ENCODE measurements at regions not wholly inside any gene's neighbourhood (a gene's known extent, or its start where the extent isn't known, plus 50 kb on each side); places are given as distances from the start of the nearest gene placed in this dataset.
"Not testable (repeated sequence)": the region's sequence is repeated elsewhere in the genome, so short reads cannot be mapped to it uniquely, and the experiment has no call there.

- no peak for DNase-seq (ENCODE audit: extremely low read depth in 1 of 2, low read depth in 1 of 2)
Observed at GRCh38 chr1:96865731-96866685, 144.4 kb downstream of the PTBP2 start.

GRCh38 chr1:96872757-96873156 is 151.2 kb downstream of the PTBP2 start:
- no peak for DNase-seq (ENCODE audit: extremely low read depth in 1 of 2, low read depth in 1 of 2)

DNA sequence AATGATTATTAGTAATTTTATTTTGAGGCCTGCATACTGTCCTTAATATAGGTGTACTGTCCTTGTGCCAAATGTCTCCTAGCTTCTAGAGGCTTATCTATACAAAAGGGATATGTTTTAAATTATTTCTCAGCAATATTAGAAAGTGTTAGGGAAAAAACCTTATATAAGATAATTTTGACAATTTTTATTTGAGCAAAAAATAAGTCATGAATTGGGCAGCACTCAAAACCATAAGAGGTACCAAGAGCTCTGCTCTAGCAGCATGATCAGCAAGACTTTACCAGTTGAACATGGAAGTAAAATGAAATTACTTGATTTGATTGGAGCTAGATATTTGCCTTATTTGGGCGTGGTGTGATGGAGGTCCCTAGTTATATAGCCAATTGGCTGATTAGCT is 157.1 kb downstream of the PTBP2 start:
- DNase-seq (ENCODE audit: extremely low read depth in 1 of 2, low read depth in 1 of 2) = no peak

- DNase-seq (ENCODE audit: extremely low read depth in 1 of 2, low read depth in 1 of 2) = no peak
Observed at GRCh38 chr1:96880626-96881025, 159.0 kb downstream of the PTBP2 start.

DNA sequence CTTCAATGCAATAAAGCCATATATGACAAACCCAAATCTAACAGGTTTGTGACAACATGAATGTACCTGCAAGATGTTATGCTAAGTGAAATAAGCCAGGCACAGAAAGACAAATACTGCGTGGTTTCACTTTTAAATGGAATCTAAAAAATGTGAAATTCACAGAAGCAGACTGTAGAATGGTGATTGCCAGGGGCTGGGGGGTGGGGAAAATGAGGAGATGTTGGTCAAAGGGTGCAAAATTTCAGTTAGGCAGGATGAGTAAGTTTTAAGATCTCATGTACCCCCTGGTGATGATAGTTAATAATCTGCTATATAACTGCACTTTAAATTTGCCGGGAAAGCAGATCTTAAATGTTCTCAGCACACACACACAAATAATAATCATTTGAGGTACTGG is 160.5 kb downstream of the PTBP2 start:
- no peak for DNase-seq (ENCODE audit: extremely low read depth in 1 of 2, low read depth in 1 of 2)

DNA sequence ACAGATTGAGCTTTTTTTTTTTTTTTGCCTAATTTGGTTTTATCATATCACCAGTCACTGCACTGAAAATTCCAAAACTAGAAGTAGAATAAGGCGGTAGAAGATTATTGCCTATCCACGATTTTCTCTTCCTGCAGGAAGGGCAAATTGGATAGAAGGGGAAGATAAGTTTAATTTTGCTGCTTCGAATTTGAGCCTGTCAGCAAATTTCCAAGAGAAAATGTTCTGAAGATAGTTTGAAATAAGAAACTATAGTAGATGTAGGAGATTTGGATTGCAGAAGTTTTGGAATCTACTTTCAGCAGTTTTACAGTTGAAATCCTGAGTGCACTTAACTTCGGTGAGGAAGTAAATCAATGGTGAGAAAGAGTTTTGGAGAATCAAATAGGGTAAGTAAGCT is 164.9 kb downstream of the PTBP2 start:
- DNase-seq (ENCODE audit: extremely low read depth in 1 of 2, low read depth in 1 of 2) = no peak

DNA sequence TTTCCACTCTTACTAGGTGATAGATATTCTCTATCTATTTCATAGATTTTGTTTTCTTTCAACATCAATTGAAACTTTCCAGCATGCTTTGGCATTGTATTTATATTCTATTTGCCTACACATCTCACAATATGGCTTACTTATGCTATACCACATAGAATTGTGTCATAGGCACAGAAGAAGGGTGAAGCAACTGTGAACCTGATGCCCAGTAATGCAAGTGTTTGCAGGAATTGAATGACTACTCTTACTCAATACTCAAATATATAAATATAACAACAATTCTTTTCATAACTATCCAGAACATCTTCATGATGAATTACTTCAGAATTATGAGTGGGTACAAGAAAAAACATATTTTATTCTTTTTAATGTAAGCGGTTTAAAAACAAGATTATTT is 165.9 kb downstream of the PTBP2 start:
- DNase-seq (ENCODE audit: extremely low read depth in 1 of 2, low read depth in 1 of 2) = no peak

DNA sequence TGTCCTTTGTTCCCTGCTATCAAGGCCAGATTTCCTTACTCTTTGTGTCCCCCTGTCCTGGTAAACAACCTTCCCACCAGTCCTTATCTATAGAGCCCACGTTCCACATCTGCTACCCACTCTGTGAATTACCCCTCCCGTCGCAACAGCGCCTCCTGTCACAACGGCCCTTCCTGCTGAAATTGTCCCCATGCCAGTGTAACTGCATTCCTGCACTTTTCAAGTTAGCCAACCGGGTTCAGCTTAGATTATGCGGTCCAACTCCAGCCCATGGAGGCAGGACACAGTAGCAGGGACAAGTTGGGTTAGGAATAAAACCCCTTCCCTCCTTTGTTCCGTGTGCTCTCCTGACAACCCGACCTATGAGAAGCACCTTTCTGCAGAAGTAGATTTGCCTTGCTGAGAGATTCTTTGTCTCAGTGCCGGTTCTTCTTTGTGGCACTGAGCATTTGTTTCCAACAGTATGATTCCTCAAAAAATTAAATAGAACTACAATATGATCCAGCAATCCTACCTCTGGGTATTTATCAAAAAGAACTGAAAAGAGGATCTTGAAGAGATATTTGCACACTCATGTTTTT is 180.3 kb downstream of the PTBP2 start:
- DNase-seq (ENCODE audit: extremely low read depth in 1 of 2, low read depth in 1 of 2) = no peak

DNA sequence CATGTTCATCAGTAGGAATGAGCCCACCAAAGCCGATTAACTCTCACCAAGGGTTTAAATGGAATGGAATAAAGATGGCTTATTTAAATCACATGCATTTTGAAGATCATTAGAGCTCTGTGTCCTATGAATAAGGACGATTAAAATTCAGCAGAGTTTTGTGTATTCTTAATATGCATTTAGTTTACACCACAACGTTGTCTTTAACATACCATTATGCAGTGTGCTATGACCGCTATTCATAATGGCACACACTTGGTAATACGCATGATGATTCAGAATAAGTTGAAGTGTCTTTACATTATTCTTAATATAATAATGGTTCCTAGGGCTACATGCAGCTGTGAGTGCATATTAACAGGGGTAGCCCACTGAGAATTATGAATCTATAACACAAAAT is 190.7 kb downstream of the PTBP2 start:
- DNase-seq (ENCODE audit: extremely low read depth in 1 of 2, low read depth in 1 of 2) = no peak

DNA sequence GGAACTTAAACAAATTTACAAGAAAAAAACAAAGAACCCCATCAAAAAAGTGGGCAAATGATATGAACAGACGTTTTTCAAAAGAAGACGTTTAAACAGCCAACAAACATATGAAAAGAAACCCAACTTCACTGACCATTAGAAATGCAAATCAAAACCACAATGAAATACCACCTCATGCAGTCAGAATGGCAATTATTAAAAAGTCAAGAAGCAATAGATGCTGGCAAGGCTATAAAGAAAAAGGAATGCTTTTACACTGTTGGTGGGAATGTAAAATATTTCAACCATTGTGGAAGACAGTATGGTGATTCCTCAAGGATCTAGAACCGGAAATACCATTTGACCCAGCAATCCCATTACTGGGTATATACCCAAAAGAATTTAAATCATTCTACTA is 194.1 kb downstream of the PTBP2 start:
- DNase-seq (ENCODE audit: extremely low read depth in 1 of 2, low read depth in 1 of 2) = not testable (repeated sequence)

- no peak for DNase-seq (ENCODE audit: extremely low read depth in 1 of 2, low read depth in 1 of 2)
Observed at GRCh38 chr1:96918406-96918805, 196.8 kb downstream of the PTBP2 start.

DNA sequence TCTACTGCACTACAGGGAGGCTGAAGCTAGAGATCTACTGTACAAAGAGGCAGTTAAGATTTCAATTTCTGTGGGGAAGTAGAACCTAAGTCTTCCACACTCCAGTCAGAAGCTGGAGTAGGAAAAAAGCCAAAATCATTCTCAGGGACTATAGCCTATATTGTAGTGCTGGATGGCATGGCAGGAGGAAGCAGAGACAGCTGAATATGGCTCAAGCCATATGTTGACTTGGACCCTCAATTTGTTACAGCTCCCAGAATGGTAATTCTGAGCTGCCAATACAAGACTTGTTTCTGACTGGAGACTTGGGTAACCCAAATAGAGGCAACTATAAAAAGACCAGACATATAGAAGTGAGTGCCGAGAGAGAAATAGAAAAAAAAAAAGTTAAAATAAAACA is 200.6 kb downstream of the PTBP2 start:
- no peak for DNase-seq (ENCODE audit: extremely low read depth in 1 of 2, low read depth in 1 of 2)

GRCh38 chr1:96923753-96924152 is 202.2 kb downstream of the PTBP2 start:
- no peak for DNase-seq (ENCODE audit: extremely low read depth in 1 of 2, low read depth in 1 of 2)

- DNase-seq (ENCODE audit: extremely low read depth in 1 of 2, low read depth in 1 of 2) = no peak
Observed at GRCh38 chr1:96926176-96926575, 204.6 kb downstream of the PTBP2 start.

DNA sequence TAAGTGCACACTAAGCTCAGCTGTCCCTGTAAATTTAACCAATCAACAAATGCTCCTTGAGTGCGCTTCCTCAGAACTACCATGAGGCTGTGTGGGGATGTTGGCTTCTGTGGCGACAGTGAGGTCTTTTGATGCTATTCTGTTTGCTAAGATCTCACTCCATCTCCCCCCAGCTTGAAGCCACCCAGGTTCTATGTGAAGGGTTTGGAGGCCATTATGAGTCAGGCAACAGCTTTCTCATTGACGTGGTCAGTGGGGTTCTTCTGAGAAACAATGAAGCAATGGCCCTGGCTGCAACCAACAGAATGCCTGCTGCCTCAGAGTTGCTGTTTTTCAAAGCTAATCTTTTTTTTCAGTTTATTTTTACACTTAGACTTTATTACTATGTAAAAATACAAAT is 205.5 kb downstream of the PTBP2 start:
- DNase-seq (ENCODE audit: extremely low read depth in 1 of 2, low read depth in 1 of 2) = no peak

- DNase-seq (ENCODE audit: extremely low read depth in 1 of 2, low read depth in 1 of 2) = no peak
Observed at GRCh38 chr1:96931136-96931535, 209.6 kb downstream of the PTBP2 start.

DNA sequence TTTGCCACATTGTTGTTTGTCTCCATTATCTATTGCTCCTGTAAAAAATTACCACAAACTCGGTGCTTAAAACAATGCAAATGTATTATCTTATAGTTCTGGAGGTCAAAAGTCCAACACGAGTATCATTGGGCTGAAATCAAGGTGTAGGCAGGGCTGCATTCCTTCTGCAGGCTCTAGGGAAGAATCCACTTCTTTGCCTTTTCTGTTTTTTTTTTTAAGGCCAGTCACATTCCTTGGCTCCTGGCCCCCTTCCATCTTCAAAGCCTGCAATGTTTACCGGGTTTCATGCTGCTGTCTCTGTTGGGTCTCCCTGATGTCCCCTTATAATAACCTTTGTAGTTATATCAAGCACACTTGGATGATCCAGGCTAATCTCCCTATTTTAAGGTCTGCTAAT is 212.7 kb downstream of the PTBP2 start:
- DNase-seq (ENCODE audit: extremely low read depth in 1 of 2, low read depth in 1 of 2) = no peak

DNA sequence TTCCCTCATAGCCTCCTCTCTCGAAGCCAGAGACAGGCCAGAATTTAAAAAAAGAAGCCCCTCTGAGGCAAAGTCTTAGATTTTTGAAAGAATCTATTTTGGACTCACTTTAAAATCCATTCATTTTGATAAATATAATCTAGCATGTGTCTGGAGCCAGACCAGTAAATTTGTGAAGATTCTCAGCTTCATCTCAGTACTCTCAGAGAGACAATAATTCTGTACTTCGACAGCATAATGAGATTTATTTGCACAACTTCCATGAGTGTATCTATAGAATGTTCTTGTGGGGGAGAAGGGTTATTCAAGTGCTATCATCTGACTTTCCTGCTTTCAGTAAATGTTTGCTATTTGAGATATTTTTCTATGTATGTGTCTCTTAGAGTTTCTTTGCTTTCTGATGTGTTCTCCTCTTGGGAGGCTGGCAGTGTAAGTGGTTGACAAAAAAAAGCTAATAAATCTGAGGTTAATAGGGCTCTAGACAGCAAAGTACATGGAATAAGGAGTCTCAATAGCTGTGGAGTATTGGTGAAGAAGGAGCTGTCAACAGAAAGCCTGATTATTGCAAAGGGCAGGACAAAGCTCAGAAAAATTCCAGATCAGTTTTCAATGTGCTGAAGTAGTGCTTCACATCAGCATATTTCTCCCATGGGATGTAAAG is 223.0 kb downstream of the PTBP2 start:
- no peak for DNase-seq (ENCODE audit: extremely low read depth in 1 of 2, low read depth in 1 of 2)

DNA sequence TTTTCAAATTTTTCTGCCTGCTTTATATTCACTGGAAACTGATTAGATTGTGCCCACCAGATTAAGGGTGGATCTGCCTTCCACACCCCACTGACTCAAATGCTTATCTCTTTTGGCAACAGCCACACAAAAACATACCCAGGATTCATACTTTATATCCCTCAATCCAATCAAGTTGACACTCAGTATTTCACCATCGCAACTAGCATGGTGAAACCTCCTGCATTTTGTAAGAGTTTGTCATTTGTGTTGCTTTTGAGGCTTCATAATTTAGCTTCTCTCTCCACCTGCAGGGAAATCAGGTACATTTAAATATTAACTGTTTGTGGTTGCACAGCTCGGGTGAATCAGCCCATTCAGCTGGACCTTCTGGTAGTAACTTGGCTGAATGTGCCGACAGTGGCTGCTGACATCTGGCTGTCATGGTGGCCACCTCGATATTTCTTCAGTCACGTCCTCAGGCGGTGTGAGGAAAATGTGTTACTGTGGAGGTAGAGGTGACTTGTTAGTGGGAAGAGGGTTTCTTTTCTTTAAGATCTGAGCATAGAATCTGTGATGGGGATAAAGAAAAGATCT is 224.0 kb downstream of the PTBP2 start:
- no peak for DNase-seq (ENCODE audit: extremely low read depth in 1 of 2, low read depth in 1 of 2)

- DNase-seq (ENCODE audit: extremely low read depth in 1 of 2, low read depth in 1 of 2) = no peak
Observed at GRCh38 chr1:96955307-96956012, 233.9 kb downstream of the PTBP2 start.

DNA sequence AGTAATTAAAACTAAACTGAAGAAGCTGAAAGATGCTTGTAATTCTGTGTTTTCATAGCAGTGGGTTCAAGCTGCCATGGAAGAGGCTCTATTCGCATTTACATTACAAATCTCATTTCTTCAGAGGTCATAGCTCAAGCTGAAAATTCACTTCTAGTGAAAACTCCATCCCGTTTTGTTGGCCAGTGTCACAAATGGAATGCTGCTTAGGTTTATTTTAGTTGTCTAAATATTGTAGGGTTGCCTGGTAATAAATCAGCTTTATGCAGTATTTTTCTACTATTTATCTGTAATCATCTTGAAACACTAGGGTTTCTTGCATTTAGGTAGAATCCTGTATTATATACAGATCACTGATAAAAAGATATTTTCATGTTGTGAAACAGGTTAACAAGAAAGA is 240.6 kb downstream of the PTBP2 start:
- DNase-seq (ENCODE audit: extremely low read depth in 1 of 2, low read depth in 1 of 2) = no peak

Measured in activated CD8-positive, alpha-beta memory T cell treated with anti-CD3 and anti-CD28 coated beads for 1 hour (primary cell).